ENCODE measurements at regions not wholly inside any gene's neighbourhood (a gene's known extent, or its start where the extent isn't known, plus 50 kb on each side); places are given as distances from the start of the nearest gene placed in this dataset.

DNA sequence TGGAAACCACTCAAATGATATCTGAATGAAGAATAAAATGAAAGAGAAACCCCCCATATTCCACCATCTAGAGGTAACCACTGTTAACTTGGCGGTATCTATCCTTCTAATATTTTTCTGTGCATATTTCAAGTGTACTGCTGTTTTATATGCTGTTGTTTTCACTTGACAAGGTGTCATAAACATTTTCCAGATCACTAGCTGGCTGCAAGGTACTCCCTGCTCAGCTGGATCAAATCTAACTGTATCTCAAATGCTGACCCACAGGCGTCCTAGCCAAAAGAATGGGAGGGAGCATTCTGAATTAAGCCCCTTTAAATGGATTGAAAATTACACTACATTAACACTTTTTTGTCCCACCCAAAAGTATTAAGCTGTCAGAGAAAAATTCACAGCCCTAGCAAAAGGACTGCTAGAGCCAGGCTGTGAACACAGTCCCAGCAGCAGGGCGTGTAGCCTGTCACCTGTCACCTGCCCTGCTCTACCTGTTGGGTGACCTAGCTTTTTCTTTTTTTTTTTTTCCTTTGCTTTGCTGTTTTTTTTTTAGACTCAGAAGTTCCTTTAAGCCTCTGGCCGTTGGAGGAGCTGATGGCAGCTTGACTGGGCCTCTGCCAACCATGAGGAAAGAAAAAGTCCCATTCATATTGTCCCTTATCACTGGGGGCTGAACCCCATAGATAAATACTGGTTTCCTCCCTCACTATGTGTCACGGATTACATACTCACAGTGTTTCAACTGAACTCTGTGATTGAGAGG is 93.7 kb upstream of the TSC22D2 start:
- TF ChIP-seq CTCF (IDR thresholded peaks at IDR 0.05 in 2 of 3, conservative IDR thresholded peaks at IDR 0.05 in 1 of 3; ENCODE audit: borderline replicate concordance in 1 of 3, insufficient read depth in 1 of 3, low read depth in 2 of 3, low read length in 2 of 3) (no peak), ATF3 (IDR thresholded peaks at IDR 0.05) (no peak)

All from HCT116 (cell line).